Mammary epithelial cell (primary cell): ENCODE measurements at regions not wholly inside any gene's neighbourhood (a gene's known extent, or its start where the extent isn't known, plus 50 kb on each side); places are given as distances from the start of the nearest gene placed in this dataset.

Source experiments
- CTCF ChIP-seq, 2 donors: IDR thresholded peaks in 1 of 2; conservative IDR thresholded peaks in 1 of 2; 2 replicates each; pipeline ENCODE4 v1.5.1; 2011 to 2012; ENCODE audit warnings: inconsistent platforms in 2 of 2, low read length in 2 of 2, mild to moderate bottlenecking in 2 of 2, control low read depth in 1 of 2, low read depth in 1 of 2; ENCODE audit not compliant: insufficient read depth in 1 of 2; ENCODE audit errors: extremely low read depth in 1 of 2
- EZH2 ChIP-seq: IDR thresholded peaks from 2 replicates; pipeline ENCODE4 v1.6.1; 2012; ENCODE audit warnings: low read length, inconsistent platforms, borderline replicate concordance

- TF ChIP-seq CTCF (conservative IDR thresholded peaks at IDR 0.05 in 1 of 2, IDR thresholded peaks at IDR 0.05 in 1 of 2; ENCODE audit: extremely low read depth in 1 of 2, insufficient read depth in 1 of 2, low read depth in 1 of 2, low read length in 2 of 2) (no peak), EZH2 (no peak)
Observed at GRCh38 chr2:64313398-64313723, 140.6 kb upstream of the LGALSL start.
